Loucy (cell line): ENCODE measurements at regions not wholly inside any gene's neighbourhood (a gene's known extent, or its start where the extent isn't known, plus 50 kb on each side); places are given as distances from the start of the nearest gene placed in this dataset.

ENCODE experiments used
- CTCF ChIP-seq: fragments of 200-600 bp; sonication (generic); conservative IDR thresholded peaks from 2 replicates; pipeline ENCODE4 v1.5.1; 2014; ENCODE audit warnings: mild to moderate bottlenecking, antibody characterized with exemption, low read length
- EZH2phosphoT487 ChIP-seq: fragments of 200-600 bp; IDR thresholded peaks from 2 replicates; pipeline ENCODE4 v1.6.1; 2018; ENCODE audit warnings: antibody characterized with exemption, mild to moderate bottlenecking, moderate library complexity, borderline replicate concordance

- no peak for TF ChIP-seq CTCF
- no peak for TF ChIP-seq EZH2phosphoT487
Measured at GRCh38 chr7:130852867-130853266, 118.9 kb upstream of the KLF14 start.
